K562 (cell line): ENCODE measurements at regions not wholly inside any gene's neighbourhood (a gene's known extent, or its start where the extent isn't known, plus 50 kb on each side); places are given as distances from the start of the nearest gene placed in this dataset.

Experiments
- ATAC-seq: fragments of 200-7000 bp; cut with Tn5 transposase; 3 replicates; pipeline ENCODE4 v1.9.1; 2020; ENCODE audit warnings: moderate library complexity
- BruUV-seq: library from RNA; stranded (reverse); fragments of 400-500 nt; replicated peaks from 2 replicates; lab custom pipeline; 2021; lab: Mats Ljungman, UMichigan
- CTCF ChIA-PET: fragments of 300-600 bp; formaldehyde crosslinking; extraction: SDS; loops from one replicate; lab custom pipeline; 2021; ENCODE audit warnings: low intra/inter-chr PET ratio; lab: Yijun Ruan, JAX
- POLR2A ChIA-PET: fragments of 300-600, 350-650 bp; sonication (Branson Sonifier 250); formaldehyde crosslinking; extraction: SDS; loops from one replicate; lab custom pipeline; 2021; ENCODE audit warnings: antibody characterized with exemption, inconsistent platforms; lab: Yijun Ruan, JAX
- DNase-seq, 4 experiments: peaks; one replicate each; pipeline versions ENCODE4 v3.0.0 to v3.0.0-alpha.2; 2011 to 2018; ENCODE audit warnings: low spot score in 3 of 4, mixed read lengths in 3 of 4; ENCODE audit errors: extremely low read depth in 1 of 4
- FAIRE-seq: peaks from 2 replicates; lab custom pipeline; 2011; peaks lifted over from hg19 to GRCh38; lab: Jason Lieb, UNC
- H2AFZ ChIP-seq: 2 replicates; pipeline ENCODE4 v1.6.0; 2011; ENCODE audit warnings: low read depth, low read length, control low read depth, inconsistent platforms
- H3K27ac ChIP-seq: fragments of 200-600 bp; 3 replicates; pipeline ENCODE4 v1.8.0; 2011; ENCODE audit warnings: low read depth, mild to moderate bottlenecking, control low read depth, inconsistent platforms, low read length, moderate library complexity, mixed read lengths; ENCODE audit errors: extremely low read depth
- H3K27me3 ChIP-seq, 2 experiments: fragments of 300-600 bp in 1 of 2; 2 replicates in 1 of 2; 3 replicates in 1 of 2; pipeline versions ENCODE4 v1.6.0 to v1.8.0; 2011; ENCODE audit warnings: inconsistent platforms in 2 of 2, low read length in 2 of 2, mild to moderate bottlenecking in 1 of 2, mixed read lengths in 1 of 2, moderate library complexity in 1 of 2; ENCODE audit not compliant: control insufficient read depth in 2 of 2, insufficient read depth in 2 of 2
- H3K36me3 ChIP-seq: fragments of 300-600 bp; 3 replicates; pipeline ENCODE4 v1.8.0; 2011; ENCODE audit warnings: mild to moderate bottlenecking, low read length, inconsistent platforms; ENCODE audit not compliant: control insufficient read depth, insufficient read depth
- H3K4me1 ChIP-seq, 2 experiments: fragments of 200-600 bp in 1 of 2; replicated peaks in 1 of 2; 2 replicates in 1 of 2; 3 replicates in 1 of 2; pipeline versions ENCODE4 v1.5.1 to v1.8.0; 2011; ENCODE audit warnings: inconsistent platforms in 2 of 2, low read length in 2 of 2, mild to moderate bottlenecking in 1 of 2, mixed read lengths in 1 of 2, moderate library complexity in 1 of 2; ENCODE audit not compliant: control insufficient read depth in 2 of 2, insufficient read depth in 2 of 2
- H3K4me2 ChIP-seq: 2 replicates; pipeline ENCODE4 v1.6.1; 2011; ENCODE audit warnings: low read length, control low read depth, inconsistent platforms, mixed read lengths; ENCODE audit not compliant: insufficient read depth
- H3K4me3 ChIP-seq: fragments of 200-600 bp; sonication (generic), shearing (Covaris generic); 2 replicates; pipeline ENCODE4 v1.5.1; 2016; ENCODE audit warnings: control low read depth, inconsistent platforms
- H3K79me2 ChIP-seq: fragments of 200-600 bp; 3 replicates; pipeline ENCODE4 v1.8.0; 2011; ENCODE audit warnings: low read length, inconsistent platforms; ENCODE audit not compliant: control insufficient read depth, insufficient read depth
- H3K9ac ChIP-seq, 2 experiments: 2 replicates each; pipeline versions ENCODE4 v1.6.0 to v1.6.1; 2011; ENCODE audit warnings: low read depth in 2 of 2, low read length in 2 of 2, control low read depth in 1 of 2, inconsistent platforms in 1 of 2, mild to moderate bottlenecking in 1 of 2, mixed read lengths in 1 of 2; ENCODE audit not compliant: insufficient read depth in 1 of 2
- H3K9me1 ChIP-seq: one replicate; pipeline ENCODE4 v1.6.0; 2011; ENCODE audit warnings: inconsistent platforms, mild to moderate bottlenecking, low read length, moderate library complexity; ENCODE audit not compliant: control insufficient read depth, insufficient read depth
- H3K9me3 ChIP-seq: replicated peaks from 2 replicates; pipeline ENCODE4 v1.5.1; 2011; ENCODE audit warnings: low read depth, low read length, inconsistent platforms; ENCODE audit not compliant: control insufficient read depth, insufficient read depth
- H4K20me1 ChIP-seq: replicated peaks from 2 replicates; pipeline ENCODE4 v1.6.1; 2011; ENCODE audit warnings: low read length, inconsistent platforms, mixed read lengths; ENCODE audit not compliant: control insufficient read depth, insufficient read depth
- CBX2 ChIP-seq: fragments of 200-600 bp; sonication (generic); IDR thresholded peaks from one replicate; pipeline ENCODE4 v1.6.1; 2012; ENCODE audit warnings: mild to moderate bottlenecking, low read length, inconsistent platforms; ENCODE audit not compliant: insufficient read depth, poor library complexity, severe bottlenecking
- FOXA1 ChIP-seq: fragments of 450-650 bp; IDR thresholded peaks from 2 replicates; pipeline ENCODE4 v1.6.1; 2016; ENCODE audit warnings: mild to moderate bottlenecking, borderline replicate concordance
- NEUROD1 ChIP-seq: fragments of 150-350 bp; IDR thresholded peaks from 2 replicates; pipeline ENCODE4 v1.6.1; 2014; ENCODE audit warnings: borderline replicate concordance, low read length, low read depth; ENCODE audit not compliant: partially characterized antibody
- PHF8 ChIP-seq: fragments of 200-600 bp; sonication (generic); IDR thresholded peaks from 2 replicates; pipeline ENCODE4 v1.6.1; 2012; ENCODE audit warnings: mixed run types, mild to moderate bottlenecking, inconsistent platforms, low read length, moderate library complexity, borderline replicate concordance
- SLC30A9 ChIP-seq: fragments of 250-450 bp; sonication (Bioruptor Pico); IDR thresholded peaks from 2 replicates; pipeline ENCODE4 v1.8.0; 2022; ENCODE audit warnings: mild to moderate bottlenecking, moderate library complexity
- TRIM24 ChIP-seq, 2 experiments: fragments of 450-650 bp; IDR thresholded peaks; 2 replicates each; pipeline ENCODE4 v1.6.1; 2016
- XRCC3 ChIP-seq: fragments of 450-650 bp; IDR thresholded peaks from 2 replicates; pipeline ENCODE4 v1.6.1; 2017; ENCODE audit warnings: mild to moderate bottlenecking, moderate library complexity
- ZNF133 ChIP-seq: fragments of 250-450 bp; sonication (Bioruptor Pico); IDR thresholded peaks from 2 replicates; pipeline ENCODE4 v1.4.0; 2020; ENCODE audit warnings: mild to moderate bottlenecking
- ZNF24 ChIP-seq: fragments of 450-650 bp; IDR thresholded peaks from 2 replicates; pipeline ENCODE4 v1.6.1; 2016
- ZNF41 ChIP-seq: fragments of 250-450 bp; sonication (Bioruptor Pico); conservative IDR thresholded peaks from 2 replicates; pipeline ENCODE4 v1.4.0; 2020; ENCODE audit warnings: mild to moderate bottlenecking
- ZNF785 ChIP-seq: fragments of 250-450 bp; sonication (Bioruptor Pico); IDR thresholded peaks from 2 replicates; pipeline ENCODE4 v1.4.0; 2020; ENCODE audit warnings: mild to moderate bottlenecking
- WGBS: fragments of 100-300 bp; shearing (Covaris generic); methylation state at CpG from one replicate; pipeline ENCODE4 v1.1.6; 2016; ENCODE audit warnings: low coverage, mixed read lengths; ENCODE audit not compliant: insufficient coverage; ENCODE audit errors: missing lambda C conversion rate; 5-methylcytosine and 5-hydroxymethylcytosine counted together
- in situ Hi-C: fragments of 300-500 bp; cut with MboI; formaldehyde crosslinking; loops from 4 replicates; pipeline ENCODE4 v1.15.0; 2018; ENCODE audit warnings: inconsistent platforms, mixed read lengths
- intact Hi-C: fragments of 100-400 bp; cut with micrococcal nuclease; formaldehyde crosslinking; loops from 2 replicates; pipeline ENCODE4 v1.14.2; 2022
- TF ChIP-seq, protein P1 (sequence below): fragments of 450-650 bp; formaldehyde crosslinking; IDR thresholded peaks from 2 replicates; pipeline ENCODE4 v1.4.0; 2022; ENCODE audit warnings: missing genetic modification characterization

DNA sequence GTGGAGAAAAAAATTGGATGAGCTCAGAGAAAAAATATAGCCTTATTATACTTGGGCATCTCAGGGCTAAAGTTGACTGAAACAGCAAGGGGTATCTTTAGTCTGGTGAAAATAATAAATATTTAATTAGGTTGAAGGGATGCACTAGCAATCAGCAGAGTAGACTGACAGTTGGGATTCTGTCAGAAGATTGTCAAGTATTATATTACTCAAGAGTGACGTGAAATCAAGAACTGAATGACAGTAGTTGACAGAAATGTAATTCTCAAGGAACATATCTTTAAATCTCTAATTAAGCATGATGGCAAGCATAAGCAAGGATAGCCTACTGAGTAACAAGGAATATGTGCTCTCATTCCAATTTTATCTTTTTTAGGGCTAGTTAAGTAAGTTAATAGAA lies 1301.1 kb downstream of the DSC3 start:
- Histone ChIP-seq H4K20me1 (no peaks in the 10 kb centered on the region), H3K36me3 (no peaks in the 10 kb centered on the region), H3K9me3 (no peaks in the 10 kb centered on the region), H2AFZ (no peak overlapping the region), H3K27me3 (no peaks in the 10 kb centered on the region), H3K4me3 (no peak overlapping the region), H3K9me1 (no peaks in the 10 kb centered on the region), H3K27ac (no peak overlapping the region), H3K4me2 (no peak overlapping the region), H3K4me1 (no peaks in the 10 kb centered on the region), H3K9ac (no peak overlapping the region), H3K79me2 (no peaks in the 10 kb centered on the region)
- FAIRE-seq (no peak), ATAC-seq (no peak), DNase-seq (no peak)
- TF ChIP-seq NEUROD1 (no peak), XRCC3 (no peak), FOXA1 (no peak), TRIM24 (IDR thresholded peaks at IDR 0.05) (no peak), SLC30A9 (no peak), ZNF41 (no peak), PHF8 (no peak), ZNF785 (CRISPR knock-in tag) (no peak), CBX2 (no peak), ZNF24 (no peak), ZNF133 (CRISPR knock-in tag) (no peak)
- TF ChIP-seq, protein P1, sequence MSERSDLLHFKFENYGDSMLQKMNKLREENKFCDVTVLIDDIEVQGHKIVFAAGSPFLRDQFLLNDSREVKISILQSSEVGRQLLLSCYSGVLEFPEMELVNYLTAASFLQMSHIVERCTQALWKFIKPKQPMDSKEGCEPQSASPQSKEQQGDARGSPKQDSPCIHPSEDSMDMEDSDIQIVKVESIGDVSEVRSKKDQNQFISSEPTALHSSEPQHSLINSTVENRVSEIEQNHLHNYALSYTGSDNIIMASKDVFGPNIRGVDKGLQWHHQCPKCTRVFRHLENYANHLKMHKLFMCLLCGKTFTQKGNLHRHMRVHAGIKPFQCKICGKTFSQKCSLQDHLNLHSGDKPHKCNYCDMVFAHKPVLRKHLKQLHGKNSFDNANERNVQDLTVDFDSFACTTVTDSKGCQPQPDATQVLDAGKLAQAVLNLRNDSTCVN (CRISPR knock-in tag), result no peak
- ChIA-PET POLR2A (no interaction called here), CTCF (no interaction called here)
- BruUV-seq, result no TSS peak
- intact Hi-C loops, result no loop called here
- WGBS, result 0% methylated on average over 1 of the region's 1 CpG
- in situ Hi-C loops, result no loop called here
